ENCODE measurements at regions not wholly inside any gene's neighbourhood (a gene's known extent, or its start where the extent isn't known, plus 50 kb on each side); places are given as distances from the start of the nearest gene placed in this dataset.

- TF ChIP-seq CTCF (IDR thresholded peaks at IDR 0.05) (no peak), POLR2A (IDR thresholded peaks at IDR 0.05) (no peak)
Observed at GRCh38 chr3:164723396-164723795, 354.9 kb downstream of the SI start.
